Stimulated activated CD8-positive, alpha-beta memory T cell treated with anti-CD3 and anti-CD28 coated beads, Interleukin-12 subunit alpha, Interleukin-12 subunit beta, amount 100 ng/mL, for 4 hours (primary cell): ENCODE measurements at regions not wholly inside any gene's neighbourhood (a gene's known extent, or its start where the extent isn't known, plus 50 kb on each side); places are given as distances from the start of the nearest gene placed in this dataset.
"Not testable (repeated sequence)": the region's sequence is repeated elsewhere in the genome, so short reads cannot be mapped to it uniquely, and the experiment has no call there.

ENCODE experiments used
- DNase-seq: peaks from one replicate; pipeline ENCODE4 v3.0.0-alpha.2; 2020; ENCODE audit warnings: low read depth

GRCh38 chr4:12071316-12071715, 642.6 kb upstream of the HS3ST1 start:
- no peak for DNase-seq

DNA sequence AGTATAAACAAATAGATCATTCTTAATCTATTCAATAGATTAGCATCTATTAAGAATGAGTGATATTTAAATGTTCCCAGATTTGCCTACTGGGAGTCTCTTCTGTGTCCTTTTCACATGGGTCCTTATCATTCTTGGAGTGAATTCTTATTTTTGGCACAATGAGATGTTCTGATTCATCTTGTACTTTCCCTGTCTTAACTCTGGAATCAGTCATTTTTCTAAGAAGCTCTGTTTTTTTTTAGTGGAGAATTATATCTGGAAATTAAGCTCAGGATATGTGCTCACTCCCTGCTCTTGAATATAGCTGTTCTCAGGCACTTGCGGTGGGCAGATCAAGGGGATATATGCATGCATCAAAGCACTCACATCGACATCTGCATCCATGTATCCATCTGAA, 625.3 kb upstream of the HS3ST1 start:
- DNase-seq, result no peak

GRCh38 chr4:12053556-12053955, 624.9 kb upstream of the HS3ST1 start:
- DNase-seq, result no peak

DNA sequence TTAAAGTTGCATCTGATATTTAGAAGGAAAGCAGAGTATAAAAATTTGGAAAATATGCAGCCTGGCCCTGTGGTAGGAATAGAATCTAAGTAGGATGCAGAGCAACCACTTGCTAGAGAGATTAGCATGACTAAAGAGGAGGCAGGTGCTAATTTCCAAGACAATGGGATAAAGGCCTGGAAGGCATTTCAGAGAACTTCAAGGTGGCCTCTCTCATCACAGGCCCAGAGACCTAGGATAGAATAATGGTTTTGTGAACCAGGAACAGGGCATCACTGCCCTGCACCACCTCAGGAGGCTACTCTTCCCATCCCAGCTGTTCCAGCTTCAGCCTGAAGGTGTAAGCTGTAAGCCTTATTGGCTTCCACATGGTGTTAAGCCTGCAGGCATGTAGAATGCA, 621.7 kb upstream of the HS3ST1 start:
- no peak for DNase-seq

DNA sequence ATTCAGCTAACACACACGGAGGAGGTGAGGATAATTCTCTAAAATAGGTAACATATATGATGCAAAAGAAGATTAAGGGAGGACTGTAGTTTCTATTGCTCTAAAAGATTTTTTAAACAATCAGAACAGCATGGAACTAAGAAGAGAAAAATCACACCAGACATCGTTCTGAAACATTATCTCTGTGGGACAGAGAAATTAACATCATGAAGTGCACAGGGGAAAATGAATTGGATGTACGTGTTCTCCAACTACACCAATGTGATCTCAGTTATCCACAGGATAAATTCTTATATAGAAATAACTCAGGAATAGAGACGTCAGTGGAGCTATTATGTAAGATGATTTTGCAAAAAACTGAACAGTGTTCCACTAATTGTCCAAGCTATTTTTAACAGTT, 614.1 kb upstream of the HS3ST1 start:
- no peak for DNase-seq

GRCh38 chr4:12041828-12042227, 613.1 kb upstream of the HS3ST1 start:
- no peak for DNase-seq

- no peak for DNase-seq
These were observed 607.8 kb upstream of the HS3ST1 start for GRCh38 chr4:12036450-12036849.

DNA sequence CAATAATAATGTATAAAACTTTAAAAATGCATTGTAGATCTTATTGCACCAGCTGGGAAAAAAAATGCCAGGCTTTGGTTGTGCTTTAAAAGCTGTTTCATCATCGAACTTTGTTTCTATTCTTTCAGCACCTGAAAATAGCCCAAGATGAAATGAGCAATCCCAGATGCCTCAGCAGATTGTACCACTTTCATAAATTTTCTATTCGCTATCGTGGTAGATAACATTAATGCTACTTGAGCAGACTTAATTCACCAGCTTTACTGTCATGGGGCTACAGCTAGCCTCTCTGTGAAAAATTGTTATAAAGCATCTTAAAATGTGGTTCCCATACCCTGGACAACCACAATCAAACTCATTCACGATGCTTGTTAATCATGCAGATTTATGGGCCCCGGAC, 599.6 kb upstream of the HS3ST1 start:
- DNase-seq, result no peak

- no peak for DNase-seq
These were observed 593.7 kb upstream of the HS3ST1 start for GRCh38 chr4:12022409-12022808.

- no peak for DNase-seq
These were observed 588.0 kb upstream of the HS3ST1 start for GRCh38 chr4:12016729-12017128.

DNA sequence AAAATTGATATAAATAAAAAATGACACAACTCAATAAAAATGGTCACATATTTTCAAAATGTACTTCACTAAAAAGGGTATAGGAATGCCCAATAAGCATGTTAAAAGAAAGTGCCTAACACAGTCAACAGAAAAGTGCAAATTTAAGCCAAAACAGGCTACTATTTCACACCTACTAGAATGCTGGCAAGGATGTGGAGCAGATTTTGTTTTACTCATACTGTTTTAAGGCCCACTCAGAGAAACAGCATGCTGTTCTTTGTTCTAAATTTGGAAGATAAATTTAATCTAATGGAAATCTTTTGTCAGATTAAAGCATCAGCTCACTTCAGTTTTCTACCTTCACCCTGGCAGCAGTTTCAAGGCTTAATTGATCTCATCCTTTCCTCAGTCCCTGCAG, 576.8 kb upstream of the HS3ST1 start:
- no peak for DNase-seq

DNA sequence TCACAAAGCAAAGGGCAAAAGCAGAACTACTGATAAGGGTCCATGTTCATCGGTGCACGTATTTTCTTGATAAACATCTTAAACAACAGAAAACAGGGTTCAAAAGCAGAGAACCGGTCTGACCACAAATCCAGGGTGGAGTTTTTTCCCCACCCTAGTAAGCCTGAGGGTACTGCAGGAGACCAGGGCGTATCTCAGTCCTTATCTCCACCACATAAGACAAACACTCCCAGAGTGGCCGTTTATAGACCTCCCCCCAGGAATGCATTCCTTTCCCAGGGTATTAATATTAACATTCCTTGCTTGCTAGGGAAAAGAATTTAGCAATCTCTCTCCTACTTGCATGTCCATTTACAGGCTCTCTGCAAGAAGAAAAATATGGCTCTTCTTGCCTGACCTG, 567.9 kb upstream of the HS3ST1 start:
- DNase-seq, result not testable (repeated sequence)

DNA sequence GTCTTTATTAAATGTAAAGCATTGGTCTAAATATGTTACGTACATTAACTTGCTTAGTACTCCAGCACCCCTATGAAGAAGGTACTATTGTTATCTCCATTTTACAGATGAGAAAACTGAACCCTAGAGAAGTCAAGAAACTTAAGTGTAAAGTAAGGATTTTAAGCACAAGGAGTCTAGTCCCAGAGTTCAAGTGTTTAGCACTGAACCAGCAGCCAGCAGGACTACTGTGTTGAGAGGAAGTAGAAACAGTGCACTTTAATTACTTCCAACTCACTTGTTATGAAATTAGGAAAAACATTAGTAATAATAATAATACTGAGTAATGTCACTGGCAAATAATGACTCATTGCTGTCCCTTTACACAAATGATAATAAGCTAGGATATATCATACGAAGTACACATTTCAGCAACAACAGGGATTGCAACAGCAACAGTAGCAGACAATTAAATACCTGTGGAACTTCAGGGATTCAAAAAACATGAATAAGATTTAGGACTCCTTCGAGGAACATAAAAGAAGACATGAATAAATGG, 548.1 kb upstream of the HS3ST1 start:
- no peak for DNase-seq

DNA sequence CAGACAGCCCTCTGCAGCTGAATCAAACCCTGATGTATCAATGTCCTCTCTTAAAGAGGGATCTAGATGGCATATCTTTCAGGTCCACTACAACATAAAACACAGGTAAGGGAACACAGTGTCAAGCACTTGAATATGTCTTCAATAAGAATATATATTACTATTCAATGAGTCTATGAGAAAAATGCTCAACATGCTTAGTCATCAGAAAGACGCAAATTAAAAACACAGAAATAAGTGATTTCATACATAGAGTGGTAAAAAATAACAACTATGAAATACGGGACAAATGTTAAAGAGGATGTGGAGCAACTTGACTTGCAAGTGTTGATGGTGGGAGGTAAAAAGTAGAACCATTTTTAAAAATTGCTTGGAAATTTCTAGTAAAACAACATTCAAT, 544.6 kb upstream of the HS3ST1 start:
- DNase-seq, result no peak

DNA sequence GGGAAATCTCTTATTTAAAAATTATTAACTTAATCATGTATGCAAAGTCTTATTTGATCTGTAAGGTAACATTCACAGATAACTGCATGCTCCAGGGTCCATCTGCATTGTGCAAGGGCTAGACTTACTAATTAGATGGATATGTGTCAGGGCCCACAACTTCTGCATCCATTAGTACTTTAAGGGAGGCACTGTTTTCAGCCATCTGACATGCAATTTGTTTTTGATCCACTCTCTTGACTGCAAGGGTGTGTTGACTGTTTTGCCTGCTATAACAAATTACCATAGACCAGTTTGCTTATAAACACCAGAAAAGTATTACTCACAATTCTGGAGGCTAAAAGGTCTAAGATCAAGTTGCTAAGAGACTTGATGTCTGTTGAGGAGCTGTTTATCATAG, 542.1 kb upstream of the HS3ST1 start:
- no peak for DNase-seq

GRCh38 chr4:11966782-11967181, 538.1 kb upstream of the HS3ST1 start:
- DNase-seq, result no peak

GRCh38 chr4:11954093-11954492, 525.4 kb upstream of the HS3ST1 start:
- no peak for DNase-seq

DNA sequence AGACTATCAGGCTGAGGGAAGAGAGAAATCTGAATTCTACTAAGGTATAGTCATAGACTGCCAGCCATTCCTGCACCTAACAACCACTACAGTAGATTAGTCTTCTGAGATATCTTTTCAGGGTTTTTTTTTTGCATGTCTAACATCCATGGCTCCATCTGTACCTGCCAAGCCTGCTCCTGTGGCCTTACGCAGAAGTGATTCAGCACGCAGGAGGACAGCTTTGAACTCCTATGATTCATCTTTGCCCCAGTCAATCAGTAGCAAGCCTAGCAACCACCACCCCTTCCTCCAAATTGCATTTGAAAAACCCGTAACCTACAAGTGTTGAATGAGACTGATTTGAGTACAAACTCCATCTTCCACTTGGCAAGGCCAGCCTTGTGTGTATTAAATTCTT, 520.7 kb upstream of the HS3ST1 start:
- no peak for DNase-seq

DNA sequence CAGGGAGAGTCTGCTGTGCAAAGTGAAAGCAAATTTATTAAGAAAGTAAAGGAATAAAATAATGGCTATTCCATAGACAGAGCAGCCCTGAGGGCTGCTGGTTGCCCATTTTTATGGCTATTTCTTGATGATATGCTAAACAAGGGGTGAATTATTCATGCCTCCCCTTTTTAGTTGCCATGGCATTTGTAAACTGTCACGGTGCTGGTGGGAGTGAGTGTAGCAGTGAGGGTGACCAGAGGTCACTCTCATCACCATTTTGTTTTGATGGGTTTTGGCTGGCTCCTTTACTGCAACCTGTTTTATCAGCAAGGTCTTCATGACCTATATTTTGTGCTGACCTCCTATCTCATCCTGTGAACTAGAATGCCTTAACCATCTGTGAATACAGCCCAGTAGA, 518.9 kb upstream of the HS3ST1 start:
- DNase-seq, result not testable (repeated sequence)

DNA sequence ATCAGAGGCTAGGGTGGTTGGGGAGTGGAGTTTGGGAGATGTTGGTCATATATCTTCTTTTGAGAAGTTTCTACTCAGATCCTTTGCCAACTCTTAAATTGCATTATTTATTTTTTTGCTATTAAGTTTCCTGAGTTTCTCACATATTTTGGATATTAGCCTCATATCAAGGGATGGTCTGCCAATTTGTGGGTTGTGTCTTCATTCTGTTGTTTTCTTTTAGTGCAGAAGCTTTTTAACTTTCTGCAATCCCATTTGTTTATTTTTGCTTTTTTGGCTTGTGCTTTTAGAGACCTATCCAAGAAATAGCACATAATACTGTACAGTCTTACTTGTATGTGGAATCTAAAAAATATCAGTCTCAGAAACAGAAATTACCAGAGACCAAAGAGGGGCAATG, 509.2 kb upstream of the HS3ST1 start:
- no peak for DNase-seq

DNA sequence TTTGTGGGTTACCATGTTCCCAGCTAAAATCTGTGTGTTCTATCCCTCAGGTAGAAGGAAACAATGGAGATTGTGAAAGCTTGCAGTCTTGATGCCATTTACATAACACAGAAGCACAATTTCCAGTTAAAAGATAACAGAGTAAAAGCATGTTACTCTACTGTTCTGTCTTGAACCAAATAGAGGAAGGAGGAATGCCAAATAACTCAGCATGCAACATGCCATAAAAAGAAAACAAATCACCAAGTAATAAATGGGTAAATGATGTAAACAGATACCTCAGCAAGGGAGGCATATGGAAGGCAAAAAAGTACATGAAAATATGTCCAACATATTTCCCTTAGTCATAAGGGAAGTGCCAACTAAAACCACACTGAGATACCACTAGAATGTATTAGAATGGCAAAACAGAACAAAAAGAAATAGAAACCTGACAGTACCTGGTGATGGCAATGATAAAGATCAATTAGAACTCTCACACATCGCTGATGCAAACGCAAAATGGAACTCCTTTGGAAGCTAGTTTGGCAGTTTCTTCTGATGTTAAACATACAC, 502.6 kb upstream of the HS3ST1 start:
- no peak for DNase-seq

DNA sequence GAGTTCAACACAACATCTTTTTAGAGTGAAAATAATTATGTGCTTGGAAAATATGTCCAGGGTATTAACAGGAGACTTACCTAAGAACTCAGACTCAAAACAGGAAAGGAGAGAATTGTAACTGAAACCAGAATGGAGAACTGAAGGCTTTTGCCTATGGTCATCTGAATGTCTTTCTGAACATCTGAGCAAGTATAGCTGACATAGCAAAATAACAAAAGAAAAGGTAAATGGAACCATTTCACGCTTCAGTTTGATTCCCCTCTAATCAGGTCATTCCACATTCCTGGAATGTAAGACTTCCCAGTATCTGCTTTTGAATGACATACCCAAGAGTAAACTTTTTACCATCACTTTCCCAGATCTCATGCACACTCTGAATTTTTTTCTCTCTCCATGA, 500.4 kb upstream of the HS3ST1 start:
- no peak for DNase-seq

GRCh38 chr4:11919316-11919715, 490.6 kb upstream of the HS3ST1 start:
- no peak for DNase-seq

- no peak for DNase-seq
These were observed 485.7 kb upstream of the HS3ST1 start for GRCh38 chr4:11914406-11914805.

GRCh38 chr4:11912886-11913285, 484.2 kb upstream of the HS3ST1 start:
- DNase-seq, result no peak
